Activated CD8-positive, alpha-beta memory T cell treated with anti-CD3 and anti-CD28 coated beads, Interleukin-2, amount 10 ng/mL, durations not matched to agents 7 days and 5 days (primary cell): ENCODE measurements at regions not wholly inside any gene's neighbourhood (a gene's known extent, or its start where the extent isn't known, plus 50 kb on each side); places are given as distances from the start of the nearest gene placed in this dataset.
A peak's percentile ranks its signal among the peaks of the same experiment; 100 is the strongest.
"Not testable (repeated sequence)": the region's sequence is repeated elsewhere in the genome, so short reads cannot be mapped to it uniquely, and the experiment has no call there.

Experiments used
- ATAC-seq: fragments of 150-1000 bp; cut with Tn5 transposase; one replicate; pipeline ENCODE4 v1.10.0; 2021; ENCODE audit warnings: moderate library complexity
- CTCF ChIA-PET: fragments of 350-600 bp; sonication (Branson Sonifier 250); formaldehyde crosslinking; loops from one replicate; lab custom pipeline; 2021; ENCODE audit warnings: antibody characterized with exemption; lab: Charles Lee
- DNase-seq: peaks from one replicate; pipeline ENCODE4 v3.0.0-alpha.2; 2020
- H3K27ac Mint-ChIP-seq: one replicate; pipeline ENCODE4 v1.8.0; 2021; ENCODE audit warnings: mild to moderate bottlenecking, mixed read lengths
- H3K27me3 Mint-ChIP-seq: one replicate; pipeline ENCODE4 v1.8.0; 2021; ENCODE audit warnings: mixed read lengths
- H3K36me3 Mint-ChIP-seq: one replicate; pipeline ENCODE4 v1.8.0; 2021; ENCODE audit warnings: mild to moderate bottlenecking, mixed read lengths
- H3K4me1 Mint-ChIP-seq: one replicate; pipeline ENCODE4 v1.8.0; 2021; ENCODE audit warnings: mixed read lengths
- H3K4me3 Mint-ChIP-seq: one replicate; pipeline ENCODE4 v1.8.0; 2021; ENCODE audit warnings: mild to moderate bottlenecking, moderate library complexity, mixed read lengths
- H3K9me3 Mint-ChIP-seq: one replicate; pipeline ENCODE4 v1.8.0; 2022; ENCODE audit warnings: low read depth, mixed read lengths

DNA sequence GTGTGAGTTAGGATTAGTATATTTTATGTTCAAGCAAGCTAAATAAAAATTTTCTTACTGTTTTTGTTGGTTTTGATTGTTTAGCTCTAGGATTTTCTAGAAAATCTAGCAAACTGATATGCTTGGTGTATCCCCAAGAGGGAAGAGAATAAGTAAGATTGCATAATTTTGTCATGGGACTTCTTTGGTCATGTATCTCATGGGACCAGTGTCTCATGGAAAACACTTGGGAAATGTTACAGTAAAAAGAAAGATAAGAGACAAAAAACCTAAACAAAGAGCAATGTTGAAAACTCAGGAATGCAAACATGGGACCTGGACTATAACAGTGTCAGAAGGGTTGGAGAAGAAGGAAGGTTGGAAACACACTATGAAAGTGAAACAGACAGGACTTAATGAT lies 119.4 kb downstream of the TLR4 start:
- CTCF ChIA-PET: no interaction called here
- Mint-ChIP-seq H3K36me3 (no peaks in the 10 kb centered on the region), H3K4me3 (no peak overlapping the region), H3K9me3 (no peaks in the 10 kb centered on the region), H3K27me3 (peaks cover 51% of the 10 kb centered on the region), H3K27ac (no peak overlapping the region), H3K4me1 (peaks cover 24% of the 10 kb centered on the region)
- ATAC-seq (no peak), DNase-seq (no peak)

DNA sequence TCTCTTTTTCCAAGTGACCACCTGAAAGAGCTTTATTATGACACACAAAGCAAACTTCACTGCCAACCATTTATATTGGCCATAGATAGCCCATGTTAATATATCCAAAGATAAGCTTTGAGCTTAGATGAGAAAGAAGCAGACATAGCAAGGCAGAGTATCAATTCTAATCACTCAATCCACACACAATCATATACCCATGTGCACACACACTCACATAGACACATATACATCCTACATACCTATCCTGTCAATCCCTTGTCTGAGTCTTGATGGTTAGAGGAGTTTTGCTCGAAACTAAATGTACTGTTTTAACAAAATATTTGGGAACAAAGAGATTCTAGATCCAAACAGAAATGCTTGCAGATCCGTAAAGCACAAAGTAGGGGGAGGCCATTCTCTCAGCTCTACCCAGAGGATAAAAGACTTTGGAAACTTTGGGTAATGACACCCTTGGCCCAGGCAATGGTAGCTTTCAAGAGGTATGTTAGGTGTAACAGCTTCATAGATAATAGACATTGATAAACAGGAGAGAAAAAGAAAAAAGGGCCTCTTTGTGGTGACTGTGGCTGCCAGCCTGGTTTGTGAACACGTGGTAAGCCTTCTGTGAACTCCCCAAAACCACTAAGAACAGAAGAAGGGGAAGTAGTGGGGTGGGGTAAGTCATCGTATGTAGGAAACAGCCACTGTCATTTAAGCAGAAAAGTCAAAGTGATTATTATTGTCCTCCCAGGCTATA lies 121.6 kb downstream of the TLR4 start:
- H3K27me3 Mint-ChIP-seq: peaks cover 50% of the 10 kb centered on the region
- no peaks in the 10 kb centered on the region for H3K36me3 Mint-ChIP-seq
- CTCF ChIA-PET: interaction anchor here (1.1 to 1.6 kb wide), 3 partner anchors 9 to 43 kb away, joined by 3 to 5 read pairs (median 3); no protein-coding TSS in a partner anchor
- peaks cover 24% of the 10 kb centered on the region for H3K4me1 Mint-ChIP-seq
- H3K9me3 Mint-ChIP-seq: no peaks in the 10 kb centered on the region
- H3K27ac Mint-ChIP-seq: peak overlapping the region; percentile 54
- ATAC-seq: peak; percentile 88
- peak overlapping the region; percentile 5 for H3K4me3 Mint-ChIP-seq
- DNase-seq: peak; percentile 82

DNA sequence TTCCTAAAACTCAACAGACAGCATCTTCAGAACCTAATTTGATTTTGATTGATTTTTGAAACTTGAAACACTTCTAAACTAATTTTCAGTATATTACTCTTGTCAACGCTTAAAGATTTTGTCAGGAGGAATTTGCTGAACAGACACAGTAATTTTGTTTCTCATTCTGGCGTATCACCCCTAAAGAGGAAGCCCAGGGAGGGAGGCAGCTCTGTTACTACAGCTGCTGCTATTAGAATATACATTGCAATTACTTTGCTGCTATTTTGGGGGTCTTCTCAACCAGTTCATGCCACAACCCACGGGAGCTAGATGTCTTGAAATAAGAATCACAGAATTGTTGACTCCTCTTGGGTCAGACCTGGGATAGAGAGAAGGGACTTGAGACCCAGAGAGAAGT lies 122.6 kb downstream of the TLR4 start:
- ATAC-seq: no peak
- Mint-ChIP-seq H3K9me3 (no peaks in the 10 kb centered on the region), H3K36me3 (no peaks in the 10 kb centered on the region), H3K27ac (no peak overlapping the region), H3K27me3 (peaks cover 45% of the 10 kb centered on the region), H3K4me3 (no peak overlapping the region), H3K4me1 (peaks cover 24% of the 10 kb centered on the region)
- no peak for DNase-seq
- CTCF ChIA-PET: interaction anchor here (1.1 to 1.6 kb wide), 2 partner anchors 8 to 13 kb away, joined by 3 to 5 read pairs; no protein-coding TSS in a partner anchor

DNA sequence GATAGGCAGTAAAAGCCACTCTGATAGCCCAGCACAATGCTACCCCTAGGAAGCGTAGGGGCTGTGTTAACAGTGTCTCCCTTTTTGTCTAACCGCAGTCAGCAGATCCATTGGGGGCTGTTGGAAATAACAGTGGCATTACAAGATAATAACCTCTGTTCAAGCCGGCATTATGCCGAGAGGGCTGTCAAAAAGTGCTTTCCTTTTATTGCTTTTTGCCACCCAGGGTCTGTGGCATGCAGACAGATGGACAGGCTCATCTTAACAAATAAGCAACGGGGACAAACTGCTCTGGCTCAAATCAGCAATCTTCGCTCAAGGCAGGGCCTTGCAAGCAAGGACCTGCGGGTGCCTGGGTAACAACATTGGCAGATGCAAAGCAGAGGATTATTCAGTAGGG lies 123.3 kb downstream of the TLR4 start:
- DNase-seq: no peak
- CTCF ChIA-PET: interaction anchor here (1.6 kb wide), 1 partner anchor 13 kb away, joined by 5 read pairs; no protein-coding TSS in a partner anchor
- Mint-ChIP-seq H3K27ac (no peak overlapping the region), H3K9me3 (no peaks in the 10 kb centered on the region), H3K27me3 (peaks cover 46% of the 10 kb centered on the region), H3K4me1 (peaks cover 24% of the 10 kb centered on the region), H3K4me3 (no peak overlapping the region), H3K36me3 (no peaks in the 10 kb centered on the region)
- no peak for ATAC-seq

DNA sequence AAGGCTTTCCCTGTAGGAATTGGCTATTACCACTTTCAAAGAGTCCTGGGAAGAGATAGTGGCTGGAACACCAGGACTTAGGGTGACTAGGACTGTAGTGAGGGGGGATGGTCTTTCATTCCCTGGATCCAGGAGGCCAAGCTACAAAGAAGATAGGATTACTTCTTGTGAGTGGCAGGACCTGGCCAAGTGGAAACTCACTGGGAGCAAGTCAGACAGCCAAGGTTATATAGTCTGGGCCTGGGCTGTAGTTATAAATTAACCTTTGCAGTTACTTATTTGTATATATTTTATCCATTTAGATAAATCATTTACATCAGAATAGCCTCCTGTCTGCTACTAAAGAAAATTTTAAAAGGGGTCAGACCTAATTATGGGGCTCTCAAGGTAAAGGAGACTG lies 124.3 kb downstream of the TLR4 start:
- ATAC-seq (no peak), DNase-seq (no peak)
- H3K4me1 Mint-ChIP-seq: peaks cover 24% of the 10 kb centered on the region
- no peak overlapping the region for H3K27ac Mint-ChIP-seq
- H3K4me3 Mint-ChIP-seq: no peak overlapping the region
- CTCF ChIA-PET: no interaction called here
- no peaks in the 10 kb centered on the region for H3K36me3 Mint-ChIP-seq
- H3K27me3 Mint-ChIP-seq: peaks cover 45% of the 10 kb centered on the region
- H3K9me3 Mint-ChIP-seq: no peaks in the 10 kb centered on the region

DNA sequence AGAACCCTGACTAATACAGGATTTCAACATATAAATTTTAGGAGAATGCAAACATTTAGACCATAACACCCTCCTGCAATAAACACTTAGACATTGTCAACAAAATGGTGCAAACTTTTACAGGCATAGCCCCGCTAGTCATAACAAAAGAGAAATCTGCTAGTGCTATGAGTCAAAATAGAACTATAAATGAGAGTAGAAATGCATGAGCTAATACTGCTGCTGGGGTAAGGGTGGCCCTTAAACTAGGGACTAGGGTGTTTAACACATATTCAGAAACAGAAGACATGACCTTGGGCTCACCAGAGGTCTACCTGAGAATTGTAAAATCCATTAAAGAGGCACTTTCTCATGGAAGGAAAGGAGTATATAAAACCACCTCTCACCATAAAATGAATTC lies 131.6 kb downstream of the TLR4 start:
- Mint-ChIP-seq H3K36me3 (peaks cover 1% of the 10 kb centered on the region), H3K4me1 (peaks cover 13% of the 10 kb centered on the region), H3K4me3 (no peak overlapping the region), H3K27me3 (peaks cover 13% of the 10 kb centered on the region), H3K9me3 (no peaks in the 10 kb centered on the region), H3K27ac (no peak overlapping the region)
- DNase-seq (no peak), ATAC-seq (peak; percentile 65)
- CTCF ChIA-PET: interaction anchor here (1.1 kb wide), 1 partner anchor 10 kb away, joined by 3 read pairs; no protein-coding TSS in a partner anchor

DNA sequence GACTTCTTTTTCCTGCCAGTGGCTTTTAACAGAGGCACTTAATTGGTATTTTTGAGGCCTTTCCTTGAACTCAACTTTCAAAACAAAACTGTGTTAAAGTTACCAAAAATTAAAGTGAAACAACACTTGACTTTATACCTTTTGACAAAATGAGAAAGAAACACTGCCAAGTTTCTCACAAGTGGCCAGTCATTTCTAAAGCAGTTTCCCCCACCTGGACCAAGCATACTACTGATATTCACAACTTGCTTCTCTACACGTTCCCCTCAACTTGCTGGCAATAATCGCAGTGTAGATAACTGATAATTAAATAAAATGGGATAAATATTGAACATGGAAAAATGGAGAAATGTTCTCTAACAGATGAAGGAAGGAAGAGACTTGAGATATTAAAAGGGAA lies 135.7 kb downstream of the TLR4 start:
- CTCF ChIA-PET: no interaction called here

DNA sequence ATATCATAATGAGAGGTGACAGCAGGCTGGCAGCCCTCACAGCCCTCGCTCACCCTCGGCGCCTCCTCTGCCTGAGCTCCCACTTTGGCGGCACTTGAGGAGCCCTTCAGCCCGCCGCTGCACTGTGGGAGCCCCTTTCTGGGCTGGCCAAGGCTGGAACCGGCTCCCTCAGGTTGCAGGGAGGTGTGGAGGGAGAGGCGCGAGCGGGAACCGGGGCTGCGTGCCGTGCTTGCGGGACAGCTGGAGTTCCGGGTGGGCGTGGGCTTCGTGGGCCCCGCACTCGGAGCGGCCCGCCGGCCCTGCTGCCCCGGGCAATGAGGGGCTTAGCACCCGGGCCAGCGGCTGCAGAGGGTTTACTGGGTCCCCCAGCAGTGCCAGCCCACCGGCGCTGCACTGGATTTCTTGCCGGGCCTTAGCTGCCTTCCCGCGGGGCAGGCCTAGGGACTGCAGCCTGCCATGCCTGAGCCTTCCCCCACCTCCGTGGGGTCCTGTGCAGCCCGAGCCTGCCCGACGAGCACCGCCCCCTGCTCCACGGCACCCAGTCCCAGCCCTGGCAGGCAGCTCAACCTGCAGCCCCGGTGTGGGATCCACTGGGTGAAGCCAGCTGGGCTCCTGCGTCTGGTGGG lies 147.7 kb downstream of the TLR4 start:
- CTCF ChIA-PET, H3K36me3 Mint-ChIP-seq, H3K4me3 Mint-ChIP-seq, DNase-seq, ATAC-seq, H3K27ac Mint-ChIP-seq, H3K9me3 Mint-ChIP-seq, H3K4me1 Mint-ChIP-seq, H3K27me3 Mint-ChIP-seq: not testable (repeated sequence)

More for the DNA sequence above, 135.7 kb downstream of the TLR4 start:
- ATAC-seq: no peak
- H3K27me3 Mint-ChIP-seq: peaks cover 14% of the 10 kb centered on the region
- H3K4me1 Mint-ChIP-seq: peaks cover 13% of the 10 kb centered on the region
- H3K27ac Mint-ChIP-seq: no peak overlapping the region
- H3K36me3 Mint-ChIP-seq: peaks cover 1% of the 10 kb centered on the region
- H3K4me3 Mint-ChIP-seq: no peak overlapping the region
- no peak for DNase-seq
- no peaks in the 10 kb centered on the region for H3K9me3 Mint-ChIP-seq

DNA sequence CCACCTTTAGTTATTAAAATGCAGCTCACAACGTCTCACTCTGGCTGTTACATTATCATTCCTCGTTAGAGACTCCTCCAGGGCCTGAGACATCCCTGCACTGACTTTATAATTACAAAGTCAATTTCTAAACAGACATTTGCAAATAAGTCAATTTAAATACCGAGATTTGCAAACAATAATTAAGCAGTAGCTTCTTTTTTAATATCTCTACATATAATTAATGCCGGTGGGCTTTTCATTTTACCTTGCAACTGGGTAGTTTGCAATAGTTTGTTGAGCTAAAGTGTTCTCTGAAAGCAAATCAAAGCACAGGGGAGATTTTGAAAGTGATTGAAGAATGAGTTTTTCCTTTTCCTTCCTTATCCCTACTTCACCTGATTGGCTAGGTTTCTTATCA lies 154.4 kb downstream of the TLR4 start:
- H3K36me3 Mint-ChIP-seq: no peaks in the 10 kb centered on the region
- ATAC-seq (no peak), DNase-seq (no peak)
- no peak overlapping the region for H3K4me3 Mint-ChIP-seq
- H3K27me3 Mint-ChIP-seq: no peaks in the 10 kb centered on the region
- no peaks in the 10 kb centered on the region for H3K4me1 Mint-ChIP-seq
- CTCF ChIA-PET: no interaction called here
- H3K27ac Mint-ChIP-seq: no peak overlapping the region
- peaks cover 2% of the 10 kb centered on the region for H3K9me3 Mint-ChIP-seq

DNA sequence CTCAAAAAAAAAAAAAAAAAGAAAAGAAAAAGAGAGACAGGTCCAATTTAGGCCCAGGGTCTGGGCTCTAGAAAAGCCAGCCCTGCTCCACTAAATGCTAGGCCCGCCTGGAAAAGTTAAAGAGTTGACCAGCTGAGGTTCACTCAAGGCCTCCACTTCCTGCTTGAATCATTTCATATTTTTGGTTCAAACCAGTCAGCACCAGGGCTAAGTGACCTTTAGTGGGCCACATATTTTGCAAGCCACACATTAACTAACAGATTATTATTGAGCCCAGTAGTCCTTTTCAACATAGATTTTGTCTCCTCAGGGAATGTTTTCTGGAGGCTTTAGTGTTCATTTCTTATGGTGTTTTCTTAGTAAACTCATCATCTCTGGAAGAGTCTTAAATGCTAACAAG lies 156.6 kb downstream of the TLR4 start:
- Mint-ChIP-seq H3K27ac (no peak overlapping the region), H3K27me3 (peaks cover 5% of the 10 kb centered on the region), H3K36me3 (no peaks in the 10 kb centered on the region), H3K4me3 (no peak overlapping the region), H3K9me3 (peaks cover 2% of the 10 kb centered on the region), H3K4me1 (no peaks in the 10 kb centered on the region)
- CTCF ChIA-PET: no interaction called here
- ATAC-seq (no peak), DNase-seq (no peak)

DNA sequence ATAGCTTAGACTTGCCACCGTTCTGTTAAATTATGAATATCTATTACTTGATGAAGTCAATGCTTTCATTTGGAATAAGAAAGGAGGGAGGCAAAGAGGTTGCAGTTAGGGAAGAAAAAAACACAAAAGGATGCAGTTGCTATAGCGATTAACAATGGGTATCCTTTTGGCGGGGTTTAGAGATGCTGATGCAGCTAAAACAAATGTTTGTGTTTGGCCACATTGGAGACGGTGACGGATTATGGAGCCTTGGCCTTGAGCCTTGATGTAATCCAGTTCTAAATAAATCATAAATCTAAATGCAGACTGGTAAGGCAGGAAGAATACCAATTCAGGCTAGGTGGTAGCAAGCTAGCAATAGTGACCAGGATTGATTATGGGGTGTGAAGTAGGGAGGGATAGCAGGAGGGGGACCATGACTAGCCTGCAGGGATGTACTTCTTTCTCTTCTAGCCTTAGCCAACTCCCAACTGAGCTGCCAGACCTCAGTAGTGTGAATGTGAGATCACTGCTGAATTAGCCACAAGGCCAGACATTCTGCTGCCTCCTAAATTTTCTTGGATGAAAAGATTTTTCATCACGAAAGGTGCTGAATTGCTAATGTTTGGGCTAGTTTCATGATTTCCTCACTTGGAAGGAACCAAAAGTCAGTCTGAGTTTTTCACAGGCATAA lies 160.3 kb downstream of the TLR4 start:
- DNase-seq: no peak
- no peak for ATAC-seq
- no peaks in the 10 kb centered on the region for H3K36me3 Mint-ChIP-seq
- peaks cover 5% of the 10 kb centered on the region for H3K27me3 Mint-ChIP-seq
- no peaks in the 10 kb centered on the region for H3K9me3 Mint-ChIP-seq
- no peak overlapping the region for H3K4me3 Mint-ChIP-seq
- no peaks in the 10 kb centered on the region for H3K4me1 Mint-ChIP-seq
- CTCF ChIA-PET: interaction anchor here (1.5 kb wide), 1 partner anchor 32 kb away, joined by 3 read pairs; no protein-coding TSS in a partner anchor
- no peak overlapping the region for H3K27ac Mint-ChIP-seq

DNA sequence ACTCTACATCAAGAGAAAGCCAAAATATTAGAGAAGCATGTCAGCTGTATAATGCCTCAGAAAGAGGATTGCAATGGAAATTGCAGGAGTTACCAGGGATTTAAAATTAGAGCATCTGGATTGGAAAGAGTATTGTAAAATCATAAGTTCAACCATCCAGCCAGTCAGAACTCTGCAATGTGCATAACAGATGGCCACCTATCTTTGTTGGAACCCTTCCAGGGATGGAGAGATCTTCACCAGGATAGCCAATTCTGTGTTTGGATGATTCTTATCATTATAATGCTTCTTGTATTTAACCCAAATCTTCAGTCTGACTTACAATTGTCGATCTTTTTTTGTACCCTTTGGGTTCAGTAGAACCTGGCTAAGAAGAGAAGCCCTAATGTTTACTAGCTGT lies 164.4 kb downstream of the TLR4 start:
- no peak overlapping the region for H3K27ac Mint-ChIP-seq
- CTCF ChIA-PET: no interaction called here
- H3K4me3 Mint-ChIP-seq: no peak overlapping the region

DNA sequence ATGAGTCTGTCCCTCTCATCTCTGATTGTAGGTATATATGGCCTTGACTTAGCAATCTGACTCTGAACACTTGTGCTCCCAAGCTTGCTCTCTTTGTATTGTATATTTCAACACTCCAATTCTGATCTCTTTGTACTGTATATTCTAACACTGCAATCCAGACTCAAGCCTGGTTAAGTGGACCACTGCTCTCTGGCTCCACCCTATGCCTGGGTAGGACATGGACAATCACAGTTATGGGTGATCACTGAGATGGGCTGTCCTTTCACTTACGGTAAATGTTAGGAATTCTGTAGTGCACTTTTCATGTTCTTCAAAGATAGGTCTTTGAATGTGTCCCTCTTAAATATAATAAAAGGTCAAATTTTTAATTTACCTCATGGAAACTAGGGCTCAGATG lies 165.1 kb downstream of the TLR4 start:
- Mint-ChIP-seq H3K4me1 (no peaks in the 10 kb centered on the region), H3K36me3 (no peaks in the 10 kb centered on the region), H3K27ac (no peak overlapping the region), H3K9me3 (no peaks in the 10 kb centered on the region), H3K27me3 (peaks cover 5% of the 10 kb centered on the region), H3K4me3 (no peak overlapping the region)
- ATAC-seq (no peak), DNase-seq (no peak)
- CTCF ChIA-PET: no interaction called here

More for the DNA sequence above, 164.4 kb downstream of the TLR4 start:
- no peaks in the 10 kb centered on the region for H3K4me1 Mint-ChIP-seq
- H3K9me3 Mint-ChIP-seq: no peaks in the 10 kb centered on the region
- ATAC-seq (no peak), DNase-seq (no peak)
- H3K27me3 Mint-ChIP-seq: peaks cover 5% of the 10 kb centered on the region
- no peaks in the 10 kb centered on the region for H3K36me3 Mint-ChIP-seq
